ENCODE measurements at regions not wholly inside any gene's neighbourhood (a gene's known extent, or its start where the extent isn't known, plus 50 kb on each side); places are given as distances from the start of the nearest gene placed in this dataset.

- no peak for DNase-seq (ENCODE audit: low spot score)
Measured at GRCh38 chr12:91793676-91794075, 352.0 kb downstream of the BTG1 start.

DNA sequence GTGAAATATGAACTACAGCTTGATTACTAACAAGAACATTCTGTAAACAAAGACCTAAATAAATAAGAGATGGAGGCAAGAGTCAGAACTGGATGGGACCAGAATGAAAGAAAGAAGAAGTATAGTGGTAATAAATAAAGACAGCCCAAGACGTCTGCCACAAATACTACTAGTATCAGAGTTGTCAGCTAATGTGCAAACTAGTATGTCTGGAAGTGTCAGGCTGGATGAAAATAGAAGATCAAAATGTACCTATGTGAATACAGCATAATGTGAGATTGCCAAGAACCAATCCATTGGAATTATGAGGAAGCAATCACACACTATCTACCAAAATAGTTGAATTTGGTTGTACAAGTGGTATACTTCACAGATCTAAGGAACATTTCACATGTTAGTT, 353.0 kb downstream of the BTG1 start:
- DNase-seq (ENCODE audit: low spot score) = no peak

DNA sequence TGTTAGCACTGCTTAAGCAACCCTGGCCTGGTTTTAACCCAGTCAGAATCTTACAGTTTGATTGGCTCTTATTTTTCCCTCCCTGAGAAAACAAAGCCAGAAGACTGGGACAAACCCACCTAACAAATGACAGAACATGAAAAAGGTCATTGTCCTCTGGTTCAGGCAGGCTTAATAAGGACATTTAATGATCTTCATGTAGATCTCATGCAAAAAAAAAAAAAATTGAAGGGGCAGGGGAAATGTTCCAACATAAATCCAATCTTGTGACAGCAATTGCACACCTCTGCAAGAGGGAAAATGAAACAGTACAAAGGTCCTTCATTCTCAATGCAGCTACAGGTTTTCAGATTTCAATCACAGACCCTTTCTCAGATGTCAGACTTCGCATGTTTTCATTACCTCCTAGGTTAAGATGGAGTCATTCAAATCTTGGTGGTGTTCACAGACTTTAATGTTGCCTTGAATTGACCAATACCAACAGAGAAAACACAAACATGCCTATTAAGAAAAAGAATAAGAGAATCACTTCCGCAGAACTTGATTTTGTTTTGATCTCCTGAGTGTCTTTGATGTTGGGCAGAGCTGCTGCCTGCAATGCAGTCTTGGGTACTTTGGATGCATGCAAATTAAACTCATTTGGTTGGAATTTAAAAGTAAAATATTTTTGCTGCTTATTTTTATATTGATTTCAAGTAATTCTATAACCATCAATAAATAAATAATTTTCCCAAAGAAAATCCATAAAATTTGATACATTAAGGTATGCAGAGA, 359.0 kb downstream of the BTG1 start:
- no peak for DNase-seq (ENCODE audit: low spot score)

- DNase-seq (ENCODE audit: low spot score) = no peak
Measured at GRCh38 chr12:91785655-91786498, 359.8 kb downstream of the BTG1 start.

GRCh38 chr12:91781114-91781513, 364.5 kb downstream of the BTG1 start:
- no peak for DNase-seq (ENCODE audit: low spot score)

GRCh38 chr12:91778938-91779400, 366.7 kb downstream of the BTG1 start:
- peak; percentile 88 for DNase-seq (ENCODE audit: low spot score)

DNA sequence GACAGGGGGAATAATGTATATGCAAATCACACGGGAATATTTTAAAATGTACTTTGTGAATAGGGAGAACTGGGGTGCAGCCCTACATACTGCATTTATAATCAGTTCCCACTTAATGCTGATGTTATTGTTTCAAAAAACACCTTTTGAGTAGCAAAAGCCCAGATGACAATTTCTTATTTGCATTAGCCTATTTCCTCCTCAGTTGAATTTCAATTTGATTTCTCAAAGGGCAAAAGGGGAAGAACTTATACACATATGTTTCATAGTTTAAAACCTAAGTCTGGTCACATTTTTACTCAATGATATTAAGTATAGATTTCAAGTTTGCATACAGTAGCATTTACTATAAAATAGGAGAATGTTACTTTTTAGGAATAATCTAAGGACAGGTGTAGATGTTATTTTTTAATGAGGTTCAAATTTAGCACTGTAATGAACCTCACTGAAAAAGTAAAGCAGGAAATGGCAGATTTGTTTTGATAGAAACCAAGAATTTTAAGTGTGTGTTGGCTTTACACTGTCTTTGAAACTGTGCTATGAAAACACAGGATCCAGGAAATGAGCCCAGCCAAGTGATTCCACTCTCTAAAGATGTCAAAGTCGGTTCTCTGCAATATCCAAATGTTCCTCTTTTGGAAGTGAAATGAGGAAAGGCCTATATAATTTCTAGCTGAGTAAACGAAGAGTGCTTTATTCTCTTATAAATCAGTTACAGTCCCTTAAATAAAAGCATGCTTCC, 367.4 kb downstream of the BTG1 start:
- peak; percentile 34 for DNase-seq (ENCODE audit: low spot score)

DNA sequence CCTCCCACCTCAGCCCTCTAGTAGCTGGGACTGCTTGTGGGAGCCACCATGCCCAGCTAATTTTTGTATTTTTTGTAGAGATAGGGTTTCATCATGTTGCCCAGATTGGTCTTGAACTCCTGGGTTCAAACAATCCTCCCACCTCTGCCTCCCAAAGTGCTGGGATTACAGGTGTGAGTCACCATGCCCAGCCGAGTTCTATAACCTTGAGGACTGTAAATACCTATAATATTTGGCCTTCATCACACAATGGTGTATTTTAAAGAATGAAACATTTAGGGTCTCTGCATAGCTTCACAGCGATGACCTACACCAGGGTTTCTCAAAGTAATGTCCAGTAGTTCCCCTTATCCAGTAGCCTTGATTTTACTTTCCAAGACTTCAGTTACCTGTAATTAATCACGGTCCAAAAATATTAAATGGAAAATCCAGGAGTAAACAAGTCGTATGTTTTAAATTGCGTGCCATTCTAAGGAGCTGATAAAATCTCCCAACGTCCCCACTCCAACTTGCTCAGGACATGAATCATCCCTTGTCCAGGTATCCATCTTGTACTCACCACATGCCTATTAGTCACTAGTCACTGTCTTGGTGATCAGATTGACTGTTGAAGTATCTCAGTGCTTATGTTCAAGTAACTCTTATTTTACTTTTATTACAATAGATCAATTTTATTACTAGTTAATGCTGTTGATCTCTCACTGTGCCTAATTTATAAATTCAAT, 368.2 kb downstream of the BTG1 start:
- DNase-seq (ENCODE audit: low spot score) = peak; percentile 12

DNA sequence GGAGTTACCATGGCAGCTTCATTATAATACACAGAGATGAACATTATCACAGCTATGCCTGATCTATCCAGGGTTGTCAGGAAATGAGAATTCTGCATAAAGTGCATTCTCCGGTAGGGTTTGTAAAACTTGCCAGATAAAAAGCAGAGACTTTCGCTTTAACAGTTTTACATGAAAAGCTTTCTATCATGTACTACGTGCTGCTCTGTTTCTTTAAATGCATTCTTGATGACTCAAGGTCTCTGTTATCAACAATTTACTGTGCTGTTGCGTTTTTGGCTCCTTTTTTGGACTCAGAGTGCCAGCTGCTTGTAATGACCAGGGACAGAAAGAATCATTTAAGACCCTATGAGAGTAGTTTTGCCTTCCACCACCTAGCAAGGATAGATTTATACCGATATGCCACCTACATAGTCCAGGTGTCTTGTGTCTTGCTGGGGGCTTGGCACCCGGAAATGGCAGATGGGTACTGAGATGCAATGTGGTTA, 371.2 kb downstream of the BTG1 start:
- DNase-seq (ENCODE audit: low spot score) = peak; percentile 1

GRCh38 chr12:91773749-91774429, 371.8 kb downstream of the BTG1 start:
- no peak for DNase-seq (ENCODE audit: low spot score)

- DNase-seq (ENCODE audit: low spot score) = no peak
Measured at GRCh38 chr12:91772411-91772810, 373.2 kb downstream of the BTG1 start.

DNA sequence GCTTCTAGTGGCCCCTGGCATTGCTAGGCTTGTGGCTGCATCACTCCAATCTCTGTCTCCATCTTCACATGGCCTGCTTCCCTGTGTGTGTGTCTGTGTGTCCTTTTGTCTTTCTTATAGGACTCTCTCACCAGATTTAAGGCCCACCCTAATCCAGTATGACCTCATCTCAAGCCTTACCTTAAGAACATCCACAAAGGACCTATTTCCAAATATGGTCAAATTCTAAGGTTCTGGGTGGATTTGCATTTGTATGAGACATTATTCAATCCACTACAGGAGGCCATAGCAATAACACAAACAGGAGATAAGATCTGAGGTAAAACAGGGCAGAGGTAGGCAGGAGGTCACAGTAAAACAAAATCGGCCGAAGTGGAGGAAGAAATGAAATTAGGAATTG, 375.9 kb downstream of the BTG1 start:
- no peak for DNase-seq (ENCODE audit: low spot score)

GRCh38 chr12:91767237-91767636, 378.4 kb downstream of the BTG1 start:
- DNase-seq (ENCODE audit: low spot score) = no peak

- no peak for DNase-seq (ENCODE audit: low spot score)
Measured at GRCh38 chr12:91766454-91766853, 379.2 kb downstream of the BTG1 start.

DNA sequence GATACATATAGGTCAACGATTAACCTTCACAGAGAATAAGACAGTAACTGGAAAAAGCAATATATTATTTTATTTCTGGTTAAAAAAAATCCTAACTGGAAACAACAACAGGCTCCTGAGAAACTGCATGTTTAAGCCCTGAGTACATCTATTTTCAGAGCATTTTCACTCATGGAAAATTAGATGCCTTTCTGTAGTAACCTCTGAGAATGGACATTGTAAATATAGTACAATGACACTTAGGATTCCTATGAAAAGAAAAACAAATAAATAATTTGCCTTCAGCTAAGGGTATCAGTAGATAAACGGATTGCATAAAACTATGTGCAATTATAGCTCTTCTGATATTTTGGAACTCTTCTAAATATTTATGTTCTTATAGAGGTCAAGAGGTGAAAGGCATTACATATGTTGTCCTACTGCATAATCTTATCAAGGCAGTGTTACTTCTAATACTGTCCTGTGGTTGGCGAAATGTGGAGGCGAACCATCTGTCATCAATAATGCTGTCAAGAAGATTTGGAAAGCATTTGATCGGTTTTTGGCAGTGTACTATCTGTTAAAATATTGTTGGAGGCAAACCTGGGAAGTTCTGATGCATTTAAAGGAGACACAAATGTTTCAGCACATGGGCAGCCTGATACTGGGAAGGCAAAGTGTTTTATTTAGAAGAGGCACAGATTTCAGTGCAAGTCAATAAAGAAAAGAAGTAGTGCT, 381.8 kb downstream of the BTG1 start:
- no peak for DNase-seq (ENCODE audit: low spot score)

GRCh38 chr12:91753649-91754048, 392.0 kb downstream of the BTG1 start:
- DNase-seq (ENCODE audit: low spot score) = no peak

GRCh38 chr12:91746976-91747375, 398.7 kb downstream of the BTG1 start:
- DNase-seq (ENCODE audit: low spot score) = no peak

- no peak for DNase-seq (ENCODE audit: low spot score)
Measured at GRCh38 chr12:91744597-91744996, 401.0 kb downstream of the BTG1 start.

DNA sequence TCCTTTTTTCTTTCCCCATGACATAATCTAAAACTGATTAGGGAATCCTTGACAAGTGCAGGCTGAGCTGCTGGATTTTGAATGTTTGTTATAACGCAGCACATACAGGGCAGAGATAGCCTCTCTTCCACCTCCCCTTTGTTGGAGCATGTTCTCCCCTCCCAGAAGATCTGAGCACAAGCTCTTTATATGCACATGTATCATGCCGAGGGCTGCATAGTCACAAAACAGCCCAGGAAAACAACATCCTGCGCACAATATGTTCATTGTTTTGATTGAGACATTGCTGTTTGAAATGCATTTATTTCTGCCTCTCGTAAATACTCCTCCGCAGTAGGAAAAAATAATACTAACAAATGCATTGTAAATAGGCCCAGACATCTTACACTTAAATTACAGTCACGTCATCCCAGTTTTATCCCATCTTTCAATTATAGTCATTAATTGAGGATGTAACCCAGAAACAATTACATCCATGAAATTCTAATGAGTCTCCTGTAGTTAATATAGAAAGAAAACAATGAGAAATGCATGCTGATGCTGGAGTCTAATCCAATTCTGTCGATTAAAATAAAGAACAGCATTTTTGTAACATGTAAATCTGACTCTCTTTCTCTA, 401.8 kb downstream of the BTG1 start:
- no peak for DNase-seq (ENCODE audit: low spot score)

- no peak for DNase-seq (ENCODE audit: low spot score)
Measured at GRCh38 chr12:91743280-91743679, 402.4 kb downstream of the BTG1 start.

All from CD4-positive, alpha-beta T cell treated with Interleukin-2 at 100 ng/mL for 4 hours (primary cell).